GM18508 (cell line): ENCODE measurements at regions not wholly inside any gene's neighbourhood (a gene's known extent, or its start where the extent isn't known, plus 50 kb on each side); places are given as distances from the start of the nearest gene placed in this dataset.
"Not testable (repeated sequence)": the region's sequence is repeated elsewhere in the genome, so short reads cannot be mapped to it uniquely, and the experiment has no call there.

Source experiments
- ATAC-seq: cut with Tn5 transposase; IDR thresholded peaks from one replicate; pipeline ENCODE4 v1.9.1; 2021; ENCODE audit warnings: moderate number of reproducible peaks; ENCODE audit not compliant: insufficient read depth, unreplicated experiment

GRCh38 chrX:148080593-148080992, 99.5 kb downstream of the FMR1NB start:
- no peak for ATAC-seq

- ATAC-seq: no peak
Observed at GRCh38 chrX:148084611-148085010, 103.5 kb downstream of the FMR1NB start.

- no peak for ATAC-seq
Observed at GRCh38 chrX:148120151-148120550, 139.0 kb downstream of the FMR1NB start.

GRCh38 chrX:148120999-148121623, 140.0 kb downstream of the FMR1NB start:
- no peak for ATAC-seq

GRCh38 chrX:148128872-148129505, 147.9 kb downstream of the FMR1NB start:
- not testable (repeated sequence) for ATAC-seq

GRCh38 chrX:148133105-148133725, 152.1 kb downstream of the FMR1NB start:
- ATAC-seq: no peak

GRCh38 chrX:148134578-148134977, 153.4 kb downstream of the FMR1NB start:
- no peak for ATAC-seq

- no peak for ATAC-seq
Observed at GRCh38 chrX:148135738-148136137, 154.6 kb downstream of the FMR1NB start.

- no peak for ATAC-seq
Observed at GRCh38 chrX:148146121-148146520, 165.0 kb downstream of the FMR1NB start.

- no peak for ATAC-seq
Observed at GRCh38 chrX:148156986-148157385, 175.8 kb downstream of the FMR1NB start.

- no peak for ATAC-seq
Observed at GRCh38 chrX:148159796-148160195, 178.7 kb downstream of the FMR1NB start.

GRCh38 chrX:148161701-148162100, 180.6 kb downstream of the FMR1NB start:
- ATAC-seq: no peak

- ATAC-seq: no peak
Observed at GRCh38 chrX:148185631-148186030, 204.5 kb downstream of the FMR1NB start.

- no peak for ATAC-seq
Observed at GRCh38 chrX:148192547-148192946, 211.4 kb downstream of the FMR1NB start.

- ATAC-seq: no peak
Observed at GRCh38 chrX:148193759-148194158, 212.6 kb downstream of the FMR1NB start.

- ATAC-seq: no peak
Observed at GRCh38 chrX:148203531-148203930, 222.4 kb downstream of the FMR1NB start.

GRCh38 chrX:148204195-148204594, 223.1 kb downstream of the FMR1NB start:
- ATAC-seq: no peak

GRCh38 chrX:148214786-148215185, 233.6 kb downstream of the FMR1NB start:
- no peak for ATAC-seq

GRCh38 chrX:148215726-148216125, 234.6 kb downstream of the FMR1NB start:
- ATAC-seq: no peak

GRCh38 chrX:148223361-148223760, 242.2 kb downstream of the FMR1NB start:
- ATAC-seq: no peak

- no peak for ATAC-seq
Observed at GRCh38 chrX:148228521-148228920, 247.4 kb downstream of the FMR1NB start.

- no peak for ATAC-seq
Observed at GRCh38 chrX:148229801-148230303, 248.7 kb downstream of the FMR1NB start.
